Muscle of leg (tissue), 3 donors: ENCODE measurements at regions not wholly inside any gene's neighbourhood (a gene's known extent, or its start where the extent isn't known, plus 50 kb on each side); places are given as distances from the start of the nearest gene placed in this dataset.
A peak's percentile ranks its signal among the peaks of the same experiment; 100 is the strongest.

Experiments
- DNase-seq: peaks from one replicate; pipeline ENCODE4 v3.0.0; 2013
- H3K27ac ChIP-seq: one replicate; pipeline ENCODE4 v1.5.1; 2013; ENCODE audit warnings: mild to moderate bottlenecking, low read length, control low read depth
- H3K27me3 ChIP-seq: one replicate; pipeline ENCODE4 v1.6.1; 2013; ENCODE audit warnings: low read length; ENCODE audit not compliant: control insufficient read depth, insufficient read depth
- H3K36me3 ChIP-seq: one replicate; pipeline ENCODE4 v1.6.1; 2013; ENCODE audit warnings: low read length; ENCODE audit not compliant: control insufficient read depth, insufficient read depth
- H3K4me1 ChIP-seq: one replicate; pipeline ENCODE4 v1.6.1; 2013; ENCODE audit warnings: low read length; ENCODE audit not compliant: control insufficient read depth, insufficient read depth
- H3K4me3 ChIP-seq: one replicate; pipeline ENCODE4 v1.5.1; 2013; ENCODE audit warnings: low read length, control low read depth
- H3K9me3 ChIP-seq: replicated peaks from 2 replicates; pipeline ENCODE4 v1.6.1; 2013; ENCODE audit warnings: low read depth, low read length; ENCODE audit not compliant: control insufficient read depth
- WGBS: methylation state at CpG from one replicate; pipeline ENCODE4 v1.1.5; 2013; ENCODE audit warnings: missing lambda C conversion rate; ENCODE audit not compliant: insufficient coverage; 5-methylcytosine and 5-hydroxymethylcytosine counted together

DNA sequence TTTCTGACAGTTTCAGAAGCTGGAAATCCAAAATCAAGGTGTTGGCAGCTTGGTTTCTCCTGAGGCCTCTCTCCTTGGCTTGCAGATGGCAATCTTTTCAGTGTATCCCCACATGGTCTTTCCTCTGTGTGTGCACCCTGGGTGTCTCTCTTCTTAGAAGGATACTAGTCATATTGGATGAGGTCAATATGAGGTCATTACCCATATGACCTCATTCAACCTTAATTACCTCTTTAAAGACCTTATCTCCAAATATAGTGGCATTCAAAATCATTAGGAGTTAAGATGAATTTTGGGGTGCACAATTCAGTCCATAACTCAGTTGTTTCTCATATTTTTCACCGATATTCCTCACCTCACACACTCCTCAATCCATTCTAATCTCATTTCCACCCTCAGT, 92.4 kb upstream of the TGM3 start:
- DNase-seq, result no peak
- no peaks in the 10 kb centered on the region for H3K36me3 ChIP-seq
- 100% methylated on average over 1 of the region's 1 CpG for WGBS
- no peaks in the 10 kb centered on the region for H3K9me3 ChIP-seq
- H3K4me3 ChIP-seq, result no peak overlapping the region
- no peak overlapping the region for H3K27ac ChIP-seq
- peaks cover 23% of the 10 kb centered on the region for H3K27me3 ChIP-seq
- H3K4me1 ChIP-seq, result peaks cover 14% of the 10 kb centered on the region

- H3K9me3 ChIP-seq, result no peaks in the 10 kb centered on the region
- H3K4me1 ChIP-seq, result peaks cover 14% of the 10 kb centered on the region
- no peaks in the 10 kb centered on the region for H3K36me3 ChIP-seq
- no peak overlapping the region for H3K27ac ChIP-seq
- peaks cover 23% of the 10 kb centered on the region for H3K27me3 ChIP-seq
- no peak for DNase-seq
- 83% methylated on average over 3 of the region's 3 CpGs for WGBS
- no peak overlapping the region for H3K4me3 ChIP-seq
Measured at GRCh38 chr20:2204021-2204420, 91.8 kb upstream of the TGM3 start.

- H3K36me3 ChIP-seq, result no peaks in the 10 kb centered on the region
- H3K4me3 ChIP-seq, result peak overlapping the region; percentile 62
- H3K27ac ChIP-seq, result no peak overlapping the region
- DNase-seq, result peak; percentile 84
- peaks cover 15% of the 10 kb centered on the region for H3K27me3 ChIP-seq
- WGBS, result 2% methylated on average over 82 of the region's 82 CpGs
- H3K4me1 ChIP-seq, result peaks cover 20% of the 10 kb centered on the region
- no peaks in the 10 kb centered on the region for H3K9me3 ChIP-seq
Measured at GRCh38 chr20:2206957-2207769, 88.6 kb upstream of the TGM3 start.

GRCh38 chr20:2207770-2208097, 88.1 kb upstream of the TGM3 start:
- DNase-seq, result no peak
- Histone ChIP-seq H3K4me1 (peaks cover 20% of the 10 kb centered on the region), H3K27me3 (peaks cover 15% of the 10 kb centered on the region), H3K27ac (no peak overlapping the region), H3K9me3 (no peaks in the 10 kb centered on the region), H3K36me3 (no peaks in the 10 kb centered on the region), H3K4me3 (peak overlapping the region; percentile 62)
- 0% methylated on average over 4 of the region's 17 CpGs for WGBS

- Histone ChIP-seq H3K27me3 (peaks cover 15% of the 10 kb centered on the region), H3K4me3 (no peak overlapping the region), H3K4me1 (peaks cover 23% of the 10 kb centered on the region), H3K36me3 (no peaks in the 10 kb centered on the region), H3K27ac (no peak overlapping the region), H3K9me3 (no peaks in the 10 kb centered on the region)
- DNase-seq, result no peak
- whole genome bisulfite sequencing, result no CpG with 5 or more reads among the region's 3 CpGs
Measured at GRCh38 chr20:2208897-2209296, 86.9 kb upstream of the TGM3 start.

DNA sequence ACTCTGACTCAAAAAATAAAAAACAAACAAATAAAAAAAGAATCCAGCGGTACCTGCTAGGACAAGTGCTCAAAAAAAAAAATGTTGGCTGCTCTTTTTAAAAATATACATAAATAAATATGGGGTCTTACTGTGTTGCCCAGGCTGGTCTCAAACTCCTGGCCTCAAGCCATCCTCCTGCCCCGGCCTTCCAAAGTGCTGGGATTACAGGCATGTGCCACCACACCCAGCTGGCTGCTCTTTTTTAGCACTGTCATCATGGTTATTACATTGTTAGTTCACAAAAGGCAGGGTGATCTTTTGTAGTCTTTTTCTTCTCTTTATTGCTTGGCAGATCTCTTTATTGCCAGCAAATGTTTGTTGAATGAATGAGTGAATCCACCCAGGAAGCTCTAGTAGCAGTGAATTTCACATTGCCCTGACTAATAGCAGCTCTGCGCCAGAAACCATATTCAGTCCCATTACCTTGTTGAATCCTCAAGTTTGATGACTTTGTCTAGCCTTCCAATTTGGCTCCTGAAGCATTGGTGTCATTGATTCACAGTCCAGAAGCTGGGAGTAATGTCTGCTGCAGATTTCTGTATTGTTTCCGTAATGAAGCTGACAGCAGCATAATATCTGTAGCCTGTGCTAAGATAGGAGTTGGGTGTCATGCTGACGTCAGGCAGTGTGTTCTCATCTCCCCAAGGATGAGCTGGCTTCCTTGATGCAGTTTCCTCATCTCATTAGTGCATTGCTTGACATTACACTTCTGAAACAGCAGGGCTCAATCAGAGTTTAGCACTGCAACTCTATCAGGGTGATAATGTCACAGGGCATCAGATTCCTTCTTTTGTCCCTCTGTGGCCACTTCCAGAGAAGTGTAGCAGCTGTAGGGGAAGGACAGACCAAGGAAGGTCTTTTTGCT, 84.9 kb upstream of the TGM3 start:
- Histone ChIP-seq H3K4me3 (no peak overlapping the region), H3K27ac (no peak overlapping the region), H3K27me3 (peaks cover 9% of the 10 kb centered on the region), H3K36me3 (no peaks in the 10 kb centered on the region), H3K4me1 (peaks cover 23% of the 10 kb centered on the region), H3K9me3 (no peaks in the 10 kb centered on the region)
- DNase-seq, result peak; percentile 74
- no CpG with 5 or more reads among the region's 5 CpGs for WGBS

DNA sequence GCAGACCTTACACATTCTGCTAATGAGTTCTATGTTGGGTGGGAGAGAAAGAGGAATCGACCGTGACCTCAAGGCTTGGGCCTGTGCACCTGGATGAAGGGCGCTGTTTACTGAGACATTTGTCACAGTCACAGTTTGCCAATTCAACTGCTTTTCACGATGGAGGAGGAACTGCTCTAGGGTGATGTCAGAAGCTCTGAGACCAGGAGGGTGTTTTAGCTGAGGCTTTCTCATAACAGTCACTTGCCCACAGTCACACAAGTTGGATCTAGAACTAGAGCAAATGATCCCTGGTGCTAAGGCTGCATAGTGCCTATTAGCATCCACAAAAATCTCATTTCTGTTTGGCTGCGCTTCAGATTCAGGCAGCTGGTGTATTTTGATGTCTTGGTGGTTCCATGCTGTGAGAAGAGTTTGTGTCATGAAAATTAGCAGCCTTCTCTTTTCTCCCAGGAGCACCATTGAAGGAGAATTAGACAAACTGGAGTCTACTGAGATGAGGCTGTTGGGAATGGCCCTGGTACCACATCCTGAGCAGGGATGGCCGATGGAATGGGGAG, 83.3 kb upstream of the TGM3 start:
- Histone ChIP-seq H3K36me3 (no peaks in the 10 kb centered on the region), H3K9me3 (no peaks in the 10 kb centered on the region), H3K4me3 (no peak overlapping the region), H3K27me3 (no peaks in the 10 kb centered on the region), H3K27ac (no peak overlapping the region), H3K4me1 (peaks cover 15% of the 10 kb centered on the region)
- no peak for DNase-seq
- WGBS, result 86% methylated on average over 1 of the region's 6 CpGs

DNA sequence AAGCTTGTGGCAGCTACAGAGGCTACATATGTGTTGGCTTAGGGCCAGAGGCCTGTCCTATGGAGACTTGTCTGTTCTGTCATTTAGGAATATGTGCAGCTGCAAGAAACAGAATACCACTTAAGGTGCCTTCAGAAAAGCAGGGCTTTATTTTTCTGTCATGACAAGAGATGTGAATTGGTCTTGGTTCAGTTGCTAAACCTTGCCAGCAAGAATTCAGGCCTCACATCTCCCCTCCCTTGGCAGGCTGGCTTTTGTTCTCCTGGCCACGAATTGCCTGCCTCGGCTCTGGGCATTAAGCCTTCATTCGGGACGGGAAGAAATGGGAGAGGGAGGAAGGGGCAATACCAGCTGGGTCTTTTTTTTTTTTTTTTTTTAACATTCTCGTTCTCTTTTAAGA, 82.4 kb upstream of the TGM3 start:
- no CpG with 5 or more reads among the region's 5 CpGs for WGBS
- no peak overlapping the region for H3K4me3 ChIP-seq
- DNase-seq, result peak; percentile 12
- peaks cover 10% of the 10 kb centered on the region for H3K4me1 ChIP-seq
- H3K9me3 ChIP-seq, result no peaks in the 10 kb centered on the region
- H3K36me3 ChIP-seq, result no peaks in the 10 kb centered on the region
- no peaks in the 10 kb centered on the region for H3K27me3 ChIP-seq
- no peak overlapping the region for H3K27ac ChIP-seq

DNA sequence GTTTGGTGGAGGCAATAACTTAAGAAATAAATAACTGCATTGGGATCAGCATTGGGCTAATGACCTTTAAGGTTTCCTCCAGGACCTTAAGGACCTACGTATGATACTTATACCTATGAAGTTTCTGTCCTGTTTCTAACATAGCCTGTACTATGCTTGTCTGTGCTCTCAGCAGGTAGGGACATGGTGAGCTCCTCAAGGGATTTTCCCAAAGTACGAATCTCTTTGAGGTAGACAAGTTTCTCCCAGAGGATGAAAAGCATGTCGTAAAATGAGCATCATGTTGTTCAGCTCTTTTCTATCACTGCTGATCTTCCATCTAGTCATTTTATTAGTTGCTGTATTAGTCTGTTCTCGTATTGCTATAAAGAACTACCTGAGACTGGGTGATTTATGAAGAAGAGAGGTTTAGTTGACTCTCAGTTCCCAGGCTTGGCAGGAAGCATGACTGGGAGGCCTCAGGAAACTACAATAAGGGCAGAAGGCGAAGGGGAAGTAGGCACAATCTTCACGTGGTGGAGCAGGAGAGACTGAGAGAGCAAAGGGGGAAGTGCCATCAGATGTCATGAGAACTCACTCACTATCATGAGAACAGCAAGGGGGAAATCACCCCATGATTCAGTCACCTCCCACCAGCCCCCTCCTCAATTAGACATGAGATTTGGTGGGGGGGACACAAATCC, 77.8 kb upstream of the TGM3 start:
- H3K4me3 ChIP-seq, result no peak overlapping the region
- no peaks in the 10 kb centered on the region for H3K9me3 ChIP-seq
- no peaks in the 10 kb centered on the region for H3K36me3 ChIP-seq
- 80% methylated on average over 1 of the region's 6 CpGs for WGBS
- H3K27ac ChIP-seq, result no peak overlapping the region
- peak; percentile 64 for DNase-seq
- no peaks in the 10 kb centered on the region for H3K27me3 ChIP-seq
- H3K4me1 ChIP-seq, result peaks cover 4% of the 10 kb centered on the region
